Activated CD4-positive, alpha-beta T cell treated with anti-CD3 and anti-CD28 coated beads, Interleukin-2, amount 50 U/mL, for 16 hours (primary cell): ENCODE measurements at regions not wholly inside any gene's neighbourhood (a gene's known extent, or its start where the extent isn't known, plus 50 kb on each side); places are given as distances from the start of the nearest gene placed in this dataset.
"Not testable (repeated sequence)": the region's sequence is repeated elsewhere in the genome, so short reads cannot be mapped to it uniquely, and the experiment has no call there.

Source experiments
- DNase-seq: peaks from one replicate; pipeline ENCODE4 v3.0.0-alpha.2; 2020

DNA sequence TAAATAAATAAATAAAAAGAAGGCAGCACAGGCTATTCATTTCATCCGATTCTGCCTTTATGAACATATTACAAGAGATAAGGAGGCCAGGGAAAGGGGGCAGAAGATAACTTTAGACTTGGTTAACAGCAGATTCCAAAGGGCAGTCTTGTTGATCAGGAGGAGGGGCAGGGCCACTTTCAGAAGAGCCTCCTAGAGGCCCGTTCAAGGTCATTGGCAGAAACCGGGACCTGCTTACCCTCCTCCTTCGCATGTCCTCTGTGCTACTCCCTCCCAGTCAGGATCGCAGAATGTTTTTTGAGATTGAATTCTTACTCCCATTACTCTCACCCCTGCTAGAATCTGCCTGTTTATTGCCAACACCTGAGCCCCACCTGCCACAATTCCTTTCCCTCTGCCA is 217.0 kb upstream of the IPO5 start:
- no peak for DNase-seq

DNA sequence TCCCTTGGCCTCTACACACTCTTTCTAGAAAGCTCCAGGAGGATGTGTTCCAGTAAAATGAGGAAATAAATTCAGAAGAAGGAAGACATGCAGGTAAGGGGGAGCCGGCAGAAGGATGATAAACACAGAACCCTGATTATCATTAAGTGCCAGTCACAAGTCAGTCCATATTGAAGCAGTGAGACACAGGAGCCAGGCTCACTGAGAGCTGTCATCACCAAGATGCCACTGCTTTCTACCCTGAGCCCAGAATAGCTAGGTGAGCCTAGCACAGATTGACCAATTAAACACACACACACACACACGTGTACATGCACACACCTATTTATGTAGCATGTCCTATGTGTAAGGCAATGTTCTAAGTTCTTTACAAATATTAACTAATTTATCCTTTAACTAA is 211.4 kb upstream of the IPO5 start:
- no peak for DNase-seq

DNA sequence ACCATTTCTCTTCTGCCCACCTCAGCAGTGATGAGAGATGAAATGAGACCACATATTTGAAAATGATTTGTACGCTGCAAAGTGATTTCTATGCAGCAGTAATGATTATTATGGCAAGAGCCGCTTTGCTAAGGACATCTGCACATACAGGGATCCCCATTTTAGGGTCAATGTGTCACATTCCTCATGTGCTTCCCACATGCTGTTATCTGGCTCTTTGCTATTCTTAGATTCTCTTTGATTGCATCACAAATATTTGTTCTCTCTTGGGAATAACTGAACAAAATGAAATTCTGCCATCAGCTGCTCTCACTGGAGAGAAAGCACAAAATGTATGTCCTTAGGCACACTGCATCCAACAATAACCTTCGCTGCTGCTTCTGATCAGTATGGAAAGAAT is 209.5 kb upstream of the IPO5 start:
- DNase-seq: no peak

DNA sequence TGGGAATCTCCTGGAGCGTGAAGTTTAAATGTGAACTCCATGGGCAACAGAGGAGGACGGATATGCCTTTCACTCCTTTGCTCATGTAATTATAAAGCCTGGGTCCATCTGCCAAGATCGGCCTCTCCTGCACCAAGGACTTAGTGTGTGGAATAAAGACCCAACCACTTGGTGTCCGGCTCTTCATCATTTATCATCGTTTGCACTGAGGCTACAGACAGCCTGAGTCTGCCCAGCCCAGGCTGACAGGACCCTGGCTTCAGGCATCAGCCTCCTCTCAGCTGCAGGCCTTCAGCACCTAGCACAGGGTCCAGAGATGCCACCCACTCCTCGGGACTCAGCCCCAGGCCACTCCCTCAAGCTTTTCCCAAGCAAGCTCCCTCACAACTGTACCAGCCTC is 206.8 kb upstream of the IPO5 start:
- DNase-seq: no peak

DNA sequence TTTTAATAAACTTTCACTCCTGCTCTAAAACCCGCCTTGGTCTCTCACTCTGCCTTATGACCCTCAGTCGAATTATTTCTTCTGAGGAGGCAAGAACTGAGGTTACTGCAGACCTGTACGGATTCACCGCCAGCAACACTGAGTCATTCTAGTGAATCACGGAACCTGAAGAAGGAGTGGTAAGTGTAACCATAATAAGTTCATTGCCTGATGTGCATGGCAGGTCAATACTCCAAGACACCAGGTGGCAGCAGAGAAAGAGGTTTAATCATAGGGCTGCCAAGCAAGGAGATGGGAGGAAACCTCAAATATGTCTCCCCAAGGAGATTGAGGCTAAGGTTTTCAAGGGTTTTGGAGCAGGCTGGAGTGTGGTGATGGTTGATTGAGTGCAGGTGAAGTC is 204.3 kb upstream of the IPO5 start:
- no peak for DNase-seq

DNA sequence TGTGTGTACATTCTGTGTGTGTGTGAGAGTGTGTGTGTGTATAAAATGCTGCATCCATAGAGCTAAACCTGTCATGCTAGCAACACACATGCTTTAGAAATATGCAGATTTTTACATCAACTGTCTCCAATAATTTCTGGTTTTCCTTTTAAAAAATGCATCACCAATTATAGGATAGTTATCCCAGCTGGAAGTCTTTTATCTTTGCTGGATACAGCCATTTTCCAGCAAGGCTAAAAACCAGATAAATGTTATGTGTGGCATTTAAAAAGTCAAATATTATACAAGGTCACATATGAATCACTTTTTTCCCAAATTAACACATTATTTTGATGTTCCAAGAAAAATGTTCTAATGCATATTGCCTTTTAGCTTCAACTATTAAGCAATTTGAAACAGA is 202.0 kb upstream of the IPO5 start:
- DNase-seq: no peak

DNA sequence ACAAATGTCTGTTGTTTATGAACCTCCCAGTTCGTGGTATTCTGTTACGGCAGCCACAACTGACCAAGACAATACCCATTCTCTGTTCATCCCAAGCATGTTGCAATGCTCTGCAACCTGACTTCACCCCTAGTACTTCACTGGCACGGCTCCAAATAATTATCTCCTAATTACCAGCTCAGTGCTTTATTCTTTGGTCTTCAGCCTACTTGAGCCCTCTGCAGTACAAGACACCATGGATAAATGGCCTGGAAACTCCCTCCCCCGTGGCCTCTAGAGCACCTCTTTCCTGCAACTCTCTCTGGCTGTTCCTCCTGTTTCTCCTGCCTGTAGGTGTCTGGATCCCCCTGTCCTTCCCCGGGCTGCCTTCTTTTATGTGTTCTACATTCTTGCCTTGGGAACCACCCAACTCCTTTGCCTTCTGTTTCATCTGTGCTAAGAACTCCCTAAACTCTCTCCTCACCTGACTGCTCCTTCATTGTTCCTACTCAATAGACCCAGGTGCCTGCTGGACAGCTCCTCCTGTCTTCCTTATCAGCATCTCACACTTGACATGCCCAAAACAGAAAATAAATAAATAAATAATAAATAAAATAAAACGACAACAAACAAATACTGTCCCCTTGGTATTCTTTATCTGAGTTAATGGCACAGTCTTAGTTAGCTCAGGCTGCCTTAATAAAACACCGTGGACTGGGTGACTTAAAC is 200.4 kb upstream of the IPO5 start:
- DNase-seq: no peak

DNA sequence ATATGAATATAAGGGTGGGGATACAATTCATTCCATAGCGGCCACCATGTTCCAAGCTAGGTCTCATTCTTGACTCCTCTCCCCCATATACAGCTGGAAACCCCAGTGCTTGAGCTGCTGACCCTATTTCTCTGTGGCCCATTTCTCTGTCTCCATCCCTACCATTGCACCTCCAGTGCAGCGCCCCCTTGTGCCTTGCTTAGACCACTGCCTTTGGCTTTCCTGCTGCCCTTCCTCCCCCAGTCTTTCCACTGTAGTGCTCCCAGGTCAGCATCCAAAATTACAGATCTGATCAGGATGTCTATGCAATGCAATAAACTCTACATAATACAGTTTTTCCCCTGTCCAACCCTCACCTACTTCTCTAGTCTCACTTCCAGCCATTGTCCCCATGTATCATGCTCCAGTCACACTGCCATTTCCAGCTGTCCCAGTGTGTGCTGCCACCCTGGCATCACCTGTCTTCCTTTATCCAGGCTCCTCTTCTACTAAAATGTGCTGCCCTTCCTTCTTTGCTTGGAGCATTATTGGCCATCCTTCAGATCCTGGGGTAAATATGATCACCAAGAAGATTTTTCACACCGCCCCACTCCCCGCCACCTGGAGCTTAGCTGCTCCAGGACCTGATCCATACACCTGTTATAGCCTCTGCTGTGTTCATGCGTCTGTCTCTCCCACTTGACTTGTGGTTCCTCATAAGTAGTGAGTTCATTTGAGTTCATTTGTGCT is 199.4 kb upstream of the IPO5 start:
- DNase-seq: no peak

DNA sequence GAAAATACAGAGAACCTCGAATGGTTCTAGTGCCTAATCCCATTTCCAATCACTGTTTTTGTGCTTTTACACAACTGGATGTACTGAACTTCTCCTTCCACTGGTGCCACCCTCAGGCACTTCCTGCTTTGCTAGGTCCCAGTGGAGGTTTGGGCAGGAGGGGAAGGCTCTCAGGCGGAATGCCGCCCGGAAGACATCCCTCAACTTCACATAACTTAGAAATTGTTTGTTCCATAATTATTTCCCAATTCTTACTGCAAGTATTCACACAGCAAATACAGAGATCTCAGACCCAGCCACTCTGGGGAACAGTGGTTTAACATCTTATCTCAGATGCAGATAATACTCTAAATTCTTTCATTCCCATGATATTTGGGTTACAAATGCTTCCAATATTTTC is 195.7 kb upstream of the IPO5 start:
- DNase-seq: no peak

DNA sequence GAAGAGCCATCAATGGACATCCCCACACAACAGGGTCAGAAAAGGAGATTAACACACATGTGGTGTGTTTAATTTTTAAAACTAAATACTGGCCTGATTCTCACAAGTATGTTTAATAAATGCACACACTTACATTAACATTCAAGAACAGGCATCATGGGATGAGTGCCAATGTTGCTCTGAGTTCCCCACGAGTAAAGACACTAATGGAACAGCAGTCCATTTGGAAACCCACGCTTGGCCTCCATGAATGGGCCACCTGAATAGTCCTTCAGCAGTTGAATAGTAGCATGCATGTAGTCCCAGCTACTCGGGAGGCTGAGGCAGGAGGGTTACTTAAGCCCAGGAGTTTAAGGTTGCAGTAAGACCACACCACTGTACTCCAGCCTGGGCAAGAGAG is 195.2 kb upstream of the IPO5 start:
- DNase-seq: no peak

DNA sequence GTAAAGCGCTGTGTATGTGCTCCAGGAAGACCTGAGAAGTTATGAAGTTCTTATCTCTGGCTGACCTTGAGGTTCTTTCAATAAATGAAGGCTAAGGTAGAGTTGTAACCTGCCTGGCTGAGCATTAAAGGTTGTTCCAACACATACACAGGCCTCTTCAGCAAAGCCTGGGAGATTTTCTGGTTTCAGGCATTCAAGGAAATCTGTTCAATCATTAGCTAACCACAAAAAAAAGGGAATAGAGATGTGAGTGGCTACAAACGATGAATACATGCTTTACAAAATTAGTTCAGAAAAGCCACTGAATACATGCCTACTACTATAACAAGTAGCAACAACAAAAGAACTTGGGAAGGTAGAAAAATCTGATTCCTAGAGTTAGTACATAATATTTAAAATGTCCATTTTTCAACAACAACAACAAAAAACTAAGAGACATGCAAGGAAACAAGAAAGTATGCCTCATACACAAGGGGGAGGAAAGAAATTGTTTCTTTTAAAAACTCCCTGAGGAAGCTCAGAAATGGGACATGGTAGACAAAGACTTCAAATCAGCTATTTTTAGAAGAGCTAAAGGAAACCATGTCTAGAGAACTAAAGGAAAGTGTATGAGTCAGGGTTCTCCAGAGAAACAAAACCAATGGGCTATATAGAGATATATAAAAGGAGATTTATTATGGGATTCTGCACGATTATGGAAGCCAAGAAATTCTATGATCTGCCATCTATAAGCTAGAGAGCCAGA is 191.5 kb upstream of the IPO5 start:
- DNase-seq: no peak

DNA sequence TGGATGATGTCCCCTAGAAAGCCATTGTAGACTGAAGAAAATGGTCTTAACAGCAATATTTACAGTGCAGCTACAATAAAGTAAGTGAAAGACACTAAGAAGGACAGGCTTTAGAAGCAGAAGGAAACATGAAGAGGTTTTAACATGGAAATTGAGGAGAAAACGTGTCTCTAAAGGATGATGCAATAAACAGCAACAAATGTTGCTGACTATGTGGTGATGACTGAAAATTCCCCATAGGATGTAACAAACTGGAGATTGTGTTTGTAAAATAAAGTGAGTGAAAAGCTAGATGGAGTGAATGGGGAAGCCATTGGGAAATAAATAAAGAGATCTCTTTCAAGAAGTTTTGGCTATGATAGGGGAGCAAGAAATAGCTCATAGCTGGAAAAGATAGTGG is 186.7 kb upstream of the IPO5 start:
- DNase-seq: no peak

DNA sequence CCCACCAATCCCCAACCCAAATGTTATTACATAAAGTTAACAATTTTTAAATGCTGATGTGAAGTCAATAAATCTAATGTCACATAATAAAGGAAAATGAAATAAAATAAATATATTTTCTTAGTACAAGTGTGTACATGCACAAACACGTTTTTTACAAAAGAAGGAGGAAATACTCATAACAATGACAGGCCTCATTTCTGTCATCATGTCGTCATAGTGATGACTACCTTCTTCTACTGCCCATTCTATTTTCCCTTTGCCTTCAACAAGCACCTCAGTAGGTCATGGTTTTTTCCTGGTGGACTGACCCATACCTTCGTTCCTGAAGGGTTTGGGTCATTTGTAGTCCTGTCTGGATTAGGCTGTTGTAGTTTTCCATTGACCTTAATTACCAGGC is 185.3 kb upstream of the IPO5 start:
- no peak for DNase-seq

DNA sequence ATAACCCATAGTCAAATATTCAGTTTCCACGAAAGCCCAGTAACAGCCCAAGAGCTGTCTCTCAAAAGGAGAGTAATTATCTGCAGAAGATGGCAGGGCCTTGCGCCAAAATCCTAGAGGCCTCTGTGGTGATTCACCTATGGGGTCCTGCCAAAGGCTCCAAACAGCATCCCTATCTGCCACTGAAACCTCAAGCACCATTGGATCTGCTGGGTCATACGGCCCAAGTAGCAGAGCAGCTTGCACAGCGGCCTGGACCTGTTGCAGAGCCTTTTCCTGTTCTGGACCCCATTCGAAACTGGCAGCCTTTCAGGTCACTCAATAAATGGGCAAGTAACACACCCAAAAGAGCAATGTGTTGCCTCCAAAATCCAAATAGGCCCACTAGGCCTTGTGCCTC is 183.2 kb upstream of the IPO5 start:
- not testable (repeated sequence) for DNase-seq

DNA sequence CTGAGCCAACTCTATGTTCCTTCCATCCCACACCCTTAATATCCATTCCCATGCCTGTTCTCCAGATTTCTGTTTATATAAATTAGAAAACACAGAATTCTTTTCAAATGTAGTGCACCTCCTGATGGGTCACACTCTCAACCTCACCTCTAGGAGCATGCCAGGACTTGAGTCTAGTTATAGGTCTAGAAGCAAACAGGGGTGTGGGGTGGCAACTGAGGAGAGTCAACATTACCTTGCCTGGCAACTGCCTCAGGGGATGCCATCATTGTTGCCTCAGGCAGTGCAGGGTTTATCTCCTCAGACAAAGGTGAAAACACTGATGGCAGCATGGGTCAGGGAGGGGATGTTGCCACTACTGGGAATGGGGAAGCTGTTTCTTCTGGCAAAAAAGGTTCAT is 181.0 kb upstream of the IPO5 start:
- DNase-seq: not testable (repeated sequence)

DNA sequence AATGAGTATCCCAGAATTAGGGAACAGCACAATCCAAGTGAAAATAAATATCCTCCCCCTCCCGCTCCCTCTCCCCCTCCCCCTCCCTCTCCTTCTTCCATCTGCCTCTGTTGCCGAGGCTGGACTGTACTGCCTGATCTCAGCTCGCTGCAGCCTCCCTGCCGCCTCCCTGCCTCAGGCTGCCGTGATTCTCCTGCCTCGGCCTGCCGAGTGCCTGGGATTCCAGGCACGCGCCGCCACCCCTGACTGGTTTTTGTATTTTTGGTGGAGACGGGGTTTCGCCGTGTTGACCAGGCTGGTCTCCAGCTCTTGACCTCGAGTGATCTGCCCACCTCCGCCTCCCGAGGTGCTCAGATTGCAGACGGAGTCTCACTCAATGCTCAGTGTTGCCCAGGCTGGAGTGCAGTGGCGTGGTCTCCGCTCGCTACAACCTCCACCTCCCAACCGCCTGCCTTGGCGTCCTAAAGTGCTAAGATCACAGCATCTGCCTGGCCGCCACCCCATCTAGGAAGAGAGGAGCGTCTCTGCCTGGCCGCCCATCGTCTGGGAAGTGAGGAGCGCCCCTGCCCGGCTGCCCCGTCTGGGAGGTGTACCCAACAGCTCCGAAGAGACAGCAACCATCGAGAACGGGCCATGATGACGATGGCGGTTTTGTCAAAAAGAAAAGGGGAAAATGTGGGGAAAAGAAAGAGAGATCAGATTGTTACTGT is 178.9 kb upstream of the IPO5 start:
- DNase-seq: not testable (repeated sequence)

DNA sequence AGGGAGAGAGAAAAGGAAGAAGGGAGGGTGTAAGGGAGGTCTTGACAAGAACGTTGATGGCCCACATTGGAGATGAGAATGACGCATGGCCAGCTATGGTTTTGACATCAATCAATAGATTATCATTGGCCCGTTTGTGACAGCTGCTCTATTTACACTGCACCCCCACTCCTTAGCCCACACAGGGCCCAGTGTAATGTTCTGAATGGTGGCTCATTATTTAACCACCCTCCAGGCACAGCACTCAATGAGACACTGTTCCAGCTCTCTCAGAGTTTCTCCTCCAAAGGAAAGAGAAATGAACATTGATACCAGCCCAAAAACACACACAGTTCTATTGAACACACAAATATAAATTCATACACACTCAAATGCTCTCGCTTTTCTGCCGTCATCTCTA is 173.0 kb upstream of the IPO5 start:
- DNase-seq: no peak

DNA sequence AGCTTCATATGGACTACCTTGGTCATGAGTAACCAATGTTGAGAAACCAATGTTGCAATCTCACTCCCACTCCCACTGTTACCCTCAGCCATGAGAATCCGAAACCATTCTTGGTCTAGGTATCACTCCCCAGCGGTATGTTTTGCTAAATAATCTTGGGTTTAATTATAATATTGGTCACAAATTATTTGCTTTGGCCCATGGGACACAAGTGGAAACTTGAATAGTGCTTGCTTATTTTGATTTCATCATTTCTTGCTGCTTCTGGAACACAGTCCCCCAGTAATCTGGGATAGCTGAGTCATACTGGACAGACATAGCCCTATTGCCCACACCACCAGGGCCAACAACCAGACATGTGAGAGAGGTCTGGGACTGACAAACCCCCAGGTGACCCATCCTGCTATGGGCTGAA is 171.6 kb upstream of the IPO5 start:
- DNase-seq: no peak

DNA sequence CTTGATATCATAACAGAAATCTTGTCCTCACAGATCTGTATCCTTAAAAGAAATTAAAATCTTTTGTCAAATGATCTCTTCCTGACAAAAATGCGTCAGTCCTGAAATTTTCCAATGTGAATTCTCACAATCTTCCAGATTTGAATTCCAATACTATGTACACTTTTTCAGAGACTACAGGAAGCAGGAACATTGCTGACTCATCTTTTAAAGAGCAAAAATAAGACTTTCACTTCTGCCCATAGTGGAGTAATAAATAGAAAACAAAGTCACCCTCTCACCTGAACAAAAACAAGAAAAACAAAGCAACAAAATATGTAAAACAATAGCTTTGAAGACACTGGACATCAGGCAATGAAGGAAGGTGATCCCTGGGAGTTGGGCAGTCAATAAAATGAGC is 167.0 kb upstream of the IPO5 start:
- no peak for DNase-seq

DNA sequence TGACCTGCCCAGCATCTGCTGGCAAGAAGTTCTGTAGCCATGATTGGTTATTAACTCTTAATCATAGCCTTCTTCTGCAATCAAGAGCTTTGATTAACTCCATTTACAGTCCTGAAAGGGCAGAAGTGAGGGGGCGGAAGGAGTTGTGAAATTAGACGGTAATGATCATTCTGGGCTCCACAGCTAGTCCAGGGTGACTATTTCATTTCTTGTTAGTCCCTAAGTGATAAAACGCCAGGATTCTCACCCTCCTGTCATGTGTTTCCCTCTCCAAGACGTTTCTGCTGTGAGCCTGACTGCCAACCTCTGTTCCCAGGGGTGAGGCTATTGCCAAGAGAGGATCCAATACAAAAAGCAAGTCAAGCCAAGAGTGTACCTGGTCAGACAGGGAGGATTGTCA is 155.9 kb upstream of the IPO5 start:
- no peak for DNase-seq

DNA sequence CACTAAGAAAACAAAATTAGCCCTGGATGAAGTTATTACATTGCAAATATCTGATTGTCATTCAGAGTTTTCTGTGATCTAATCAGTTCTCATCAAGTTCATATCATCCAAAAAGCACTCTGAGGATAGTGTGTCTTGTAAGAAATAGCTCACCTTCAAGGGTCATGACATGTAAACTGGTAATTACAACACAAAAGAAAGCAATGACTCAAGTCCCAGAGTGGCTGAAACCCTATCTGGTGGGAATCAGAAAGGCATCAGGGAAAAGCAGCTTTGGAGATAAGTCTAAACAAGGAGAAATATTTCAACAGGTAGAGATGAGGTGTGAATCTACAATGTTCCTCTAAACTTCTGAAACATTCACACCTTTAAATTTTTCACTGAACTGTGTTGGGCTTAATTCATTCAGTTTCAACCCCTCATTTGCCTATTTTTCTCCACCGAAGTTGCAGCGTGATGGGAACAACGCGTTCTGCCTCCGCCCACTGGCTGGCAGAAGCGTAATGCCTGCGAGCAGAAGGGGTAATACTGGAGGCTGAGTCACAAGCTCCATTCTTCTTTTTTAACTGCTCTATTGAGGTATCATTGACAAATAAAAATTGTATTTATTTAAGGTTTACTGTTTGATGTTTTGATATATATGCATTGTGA is 155.2 kb upstream of the IPO5 start:
- no peak for DNase-seq

DNA sequence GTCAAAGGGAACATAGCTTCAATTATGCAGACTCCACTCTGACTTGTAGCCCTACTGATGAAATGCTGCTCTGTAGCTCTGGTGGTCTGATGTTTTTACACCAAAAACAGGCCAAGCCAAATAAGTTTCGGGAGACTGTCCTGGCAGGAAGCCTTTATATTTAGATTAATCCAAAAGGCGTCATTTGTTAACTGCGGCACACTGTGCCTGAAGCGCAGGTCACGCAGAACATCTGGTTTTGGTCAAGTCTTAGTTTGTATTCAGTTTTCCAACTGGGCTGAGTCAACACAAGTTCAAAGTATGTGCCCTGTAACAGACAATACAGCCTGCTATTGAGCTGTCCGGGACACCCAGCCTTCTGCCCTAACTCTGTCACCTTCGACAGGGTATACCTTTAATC is 154.6 kb upstream of the IPO5 start:
- no peak for DNase-seq

DNA sequence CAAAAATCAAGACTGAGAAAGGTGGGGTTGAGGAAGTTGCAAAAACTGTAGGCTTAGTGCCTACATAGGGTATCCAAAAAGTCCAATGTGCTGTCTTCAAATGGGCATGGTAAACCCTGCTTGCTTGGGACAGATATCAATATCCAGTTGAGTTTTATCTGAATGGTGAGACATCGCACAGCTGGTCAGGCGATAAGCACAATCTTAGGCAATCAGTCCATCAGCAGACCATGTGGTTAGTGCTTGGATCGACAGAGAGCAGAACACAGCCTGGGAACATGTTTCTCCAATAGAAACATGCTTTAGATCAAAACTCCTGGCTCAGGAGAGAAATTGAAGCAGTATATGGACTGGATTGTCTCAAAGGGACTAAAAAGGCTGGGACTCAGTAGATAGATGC is 151.3 kb upstream of the IPO5 start:
- no peak for DNase-seq
